Left cardiac atrium (tissue), 4 donors: ENCODE measurements at regions not wholly inside any gene's neighbourhood (a gene's known extent, or its start where the extent isn't known, plus 50 kb on each side); places are given as distances from the start of the nearest gene placed in this dataset.

Source experiments
- ATAC-seq, 2 donors: fragments of 200-7000 bp; cut with Tn5 transposase; one replicate each; pipeline ENCODE4 v1.9.1; 2020; ENCODE audit warnings: mild to moderate bottlenecking in 2 of 2, moderate library complexity in 2 of 2
- DNase-seq: peaks from one replicate; pipeline ENCODE4 v3.0.0-alpha.2; 2020
- intact Hi-C, 2 donors: fragments of 100-400 bp; cut with DNase I; formaldehyde crosslinking; loops; one replicate each; pipeline versions ENCODE4 v1.14.1 to v1.15.1; 2022 to 2023
- donor health status: DM: no; HTN: yes; CAD: no.
- donor health status: DM: no; HTN: yes; CAD: no; lungs with severe emphysema.
- donor health status: DM: yes; HTN: yes; CAD: no.
- donor health status: Dilated cardiomyopathy.

DNA sequence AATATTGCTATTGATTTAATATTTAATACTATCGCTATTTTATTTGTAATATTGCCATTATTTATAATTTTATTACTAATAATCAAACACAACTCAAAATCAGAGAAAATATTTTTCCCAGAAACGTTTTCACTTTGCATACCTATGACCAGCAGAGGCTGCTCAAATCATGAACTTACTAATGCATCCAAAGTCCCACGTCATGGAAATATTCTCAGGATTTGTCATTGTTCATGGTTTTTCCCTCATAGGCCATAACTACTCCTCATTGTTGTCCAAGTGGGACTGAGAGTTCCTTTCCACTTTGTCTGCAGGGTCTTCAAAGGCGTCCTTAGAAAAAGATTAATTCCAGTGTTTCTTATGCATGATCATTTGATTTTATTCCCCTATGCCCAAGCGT, 344.8 kb downstream of the THBS2 start:
- DNase-seq: no peak
- intact Hi-C loops: no loop called here
- ATAC-seq: no peak

GRCh38 chr6:168908166-168908565, 345.5 kb downstream of the THBS2 start:
- DNase-seq (no peak), ATAC-seq (no peak)
- intact Hi-C loops: no loop called here

DNA sequence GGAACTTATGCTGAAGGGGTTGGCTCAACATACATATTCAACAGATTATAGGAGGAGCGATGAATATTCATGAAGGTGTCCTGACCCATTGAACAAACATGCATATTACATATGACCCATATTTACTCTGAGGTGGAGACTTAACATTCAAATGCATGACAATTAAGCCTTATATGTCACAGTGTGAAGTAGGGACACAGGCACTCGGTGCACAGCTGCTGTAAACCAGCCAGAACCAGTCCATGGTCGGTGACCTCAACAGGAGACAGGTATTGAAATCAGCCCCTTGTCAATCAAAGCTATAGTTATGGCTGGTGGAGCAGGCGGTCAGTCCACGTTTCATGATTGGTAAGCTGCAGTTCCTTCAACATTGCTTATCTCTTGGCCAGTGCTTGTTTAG, 347.3 kb downstream of the THBS2 start:
- ATAC-seq: no peak
- no peak for DNase-seq
- intact Hi-C loops: no loop called here

- DNase-seq (no peak), ATAC-seq (no peak)
- intact Hi-C loops: no loop called here
Measured at GRCh38 chr6:168905451-168906090, 348.1 kb downstream of the THBS2 start.

- ATAC-seq (no peak), DNase-seq (no peak)
- intact Hi-C loops: no loop called here
Measured at GRCh38 chr6:168903613-168904345, 349.9 kb downstream of the THBS2 start.

- ATAC-seq: no peak
- no peak for DNase-seq
- intact Hi-C loops: no loop called here
Measured at GRCh38 chr6:168902075-168902474, 351.6 kb downstream of the THBS2 start.

DNA sequence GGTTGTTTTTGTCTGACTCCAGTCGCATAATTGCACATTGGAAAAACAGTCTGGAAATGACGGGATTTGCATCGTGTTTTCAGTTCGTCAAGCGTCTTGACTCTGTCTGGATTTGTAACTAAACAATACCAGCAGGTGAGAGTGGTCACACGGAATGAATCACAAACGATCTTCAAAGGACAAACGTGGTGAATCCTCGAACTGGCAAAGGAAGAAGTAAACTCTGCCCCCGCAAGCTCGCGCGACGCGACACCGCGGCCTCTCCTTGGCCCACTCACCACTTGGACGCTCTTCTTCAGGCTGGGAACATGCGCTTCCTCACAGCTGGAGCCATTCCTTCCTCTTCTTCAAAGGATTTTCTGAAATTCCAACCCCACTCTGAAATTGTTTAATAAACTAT, 352.6 kb downstream of the THBS2 start:
- intact Hi-C loops: no loop called here
- DNase-seq (no peak), ATAC-seq (no peak)

- DNase-seq (no peak), ATAC-seq (no peak)
- intact Hi-C loops: loop anchor here in 1 of 2 donors (5.0 kb wide), 1 partner anchor 626 kb away; no protein-coding TSS in a partner anchor
Measured at GRCh38 chr6:168896321-168896720, 357.3 kb downstream of the THBS2 start.

DNA sequence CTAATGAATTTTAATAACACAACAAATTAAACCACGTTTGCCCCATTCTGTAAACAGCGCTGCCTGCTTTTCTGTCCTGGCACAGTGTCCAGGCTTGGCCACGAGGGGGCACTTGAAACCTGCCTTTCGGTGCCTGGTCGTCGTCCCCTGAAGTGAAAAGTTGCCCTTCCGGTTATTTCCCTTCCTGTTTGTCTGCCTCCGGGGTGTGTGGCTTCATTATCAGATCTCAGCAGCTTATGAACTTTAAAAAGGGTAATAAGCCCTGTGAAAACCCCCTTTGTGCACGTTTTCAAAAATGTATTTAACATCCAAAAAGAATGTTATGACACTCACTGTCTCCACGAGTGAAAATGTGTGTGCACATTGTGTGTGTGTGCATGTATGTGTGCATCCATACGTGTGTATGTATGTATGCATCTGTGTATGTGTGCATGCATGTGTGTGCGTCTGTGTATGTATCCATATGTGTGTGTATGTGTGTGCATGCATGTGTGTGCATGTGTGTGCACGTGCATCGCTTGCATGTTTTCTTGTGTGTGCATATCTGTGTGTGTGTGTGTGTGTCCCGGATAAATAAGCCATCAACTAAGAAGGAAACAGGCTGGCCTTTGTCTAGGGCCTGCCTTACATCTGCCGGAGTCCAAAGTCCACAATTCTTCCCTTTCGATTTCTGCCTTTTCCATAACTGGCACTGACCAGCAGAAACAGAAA, 358.4 kb downstream of the THBS2 start:
- intact Hi-C loops: loop anchor here in 1 of 2 donors (5.0 kb wide), 1 partner anchor 627 kb away; no protein-coding TSS in a partner anchor
- DNase-seq (peak; percentile 80), ATAC-seq (peak; percentile 90 to 93)

- intact Hi-C loops: no loop called here
- DNase-seq (no peak), ATAC-seq (no peak)
Measured at GRCh38 chr6:168892031-168892430, 361.6 kb downstream of the THBS2 start.

GRCh38 chr6:168890981-168891365, 362.7 kb downstream of the THBS2 start:
- DNase-seq: no peak
- no peak for ATAC-seq
- intact Hi-C loops: no loop called here

GRCh38 chr6:168890306-168890980, 363.2 kb downstream of the THBS2 start:
- intact Hi-C loops: no loop called here
- ATAC-seq (no peak), DNase-seq (no peak)

GRCh38 chr6:168888786-168889345, 364.8 kb downstream of the THBS2 start:
- intact Hi-C loops: loop anchor here in 1 of 2 donors (10.0 kb wide), 1 partner anchor 434 kb away; no protein-coding TSS in a partner anchor
- ATAC-seq: no peak
- no peak for DNase-seq

GRCh38 chr6:168888102-168888501, 365.5 kb downstream of the THBS2 start:
- DNase-seq: no peak
- intact Hi-C loops: loop anchor here in 1 of 2 donors (10.0 kb wide), 1 partner anchor 433 kb away; no protein-coding TSS in a partner anchor
- no peak for ATAC-seq

DNA sequence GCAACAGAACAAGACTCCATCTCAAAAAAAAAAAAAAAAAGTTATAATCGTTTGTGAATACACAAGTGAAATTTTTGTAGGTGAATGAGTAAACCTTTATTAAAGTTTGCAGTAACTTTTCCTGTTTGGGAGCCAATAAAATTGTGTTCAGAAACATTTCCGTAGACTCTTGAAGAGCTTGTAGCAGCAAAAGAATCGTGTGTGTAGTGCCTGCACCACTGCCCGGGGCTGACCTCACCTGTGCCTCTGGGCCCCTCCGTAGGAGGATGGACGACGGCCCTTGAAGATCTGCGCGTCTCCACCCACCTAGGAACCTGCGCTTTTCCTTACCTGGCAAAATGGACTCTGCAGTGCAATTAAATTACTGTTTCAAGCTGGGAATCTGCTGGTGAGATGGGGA, 366.0 kb downstream of the THBS2 start:
- DNase-seq: no peak
- intact Hi-C loops: loop anchor here in 1 of 2 donors (10.0 kb wide), 1 partner anchor 433 kb away; no protein-coding TSS in a partner anchor

GRCh38 chr6:168886964-168887363, 366.7 kb downstream of the THBS2 start:
- intact Hi-C loops: loop anchor here in 1 of 2 donors (10.0 kb wide), 1 partner anchor 432 kb away; no protein-coding TSS in a partner anchor
- no peak for DNase-seq
- no peak for ATAC-seq

More for the DNA sequence above, 366.0 kb downstream of the THBS2 start:
- no peak for ATAC-seq

- intact Hi-C loops: loop anchor here in 1 of 2 donors (10.0 kb wide), 1 partner anchor 431 kb away; no protein-coding TSS in a partner anchor
- DNase-seq (no peak), ATAC-seq (no peak)
Measured at GRCh38 chr6:168885751-168886742, 367.6 kb downstream of the THBS2 start.

GRCh38 chr6:168885196-168885595, 368.4 kb downstream of the THBS2 start:
- ATAC-seq (peak in 1 of 2 donors; percentile 16), DNase-seq (no peak)
- intact Hi-C loops: loop anchor here in 1 of 2 donors (10.0 kb wide), 1 partner anchor 430 kb away; no protein-coding TSS in a partner anchor
